Stimulated activated CD4-positive, alpha-beta T cell treated with anti-CD3 and anti-CD28 coated beads, Interleukin-12 subunit alpha, Interleukin-12 subunit beta, amount 100 ng/mL, for 24 hours (primary cell): ENCODE measurements at regions not wholly inside any gene's neighbourhood (a gene's known extent, or its start where the extent isn't known, plus 50 kb on each side); places are given as distances from the start of the nearest gene placed in this dataset.
"Not testable (repeated sequence)": the region's sequence is repeated elsewhere in the genome, so short reads cannot be mapped to it uniquely, and the experiment has no call there.

Experiments
- DNase-seq, 2 experiments: peaks; one replicate each; pipeline ENCODE4 v3.0.0-alpha.2; 2020; ENCODE audit warnings: low read depth in 2 of 2

- no peak for DNase-seq
These were observed 118.6 kb upstream of the CARD11 start for GRCh38 chr7:3162289-3162688.

GRCh38 chr7:3162798-3163197 lies 119.1 kb upstream of the CARD11 start:
- not testable (repeated sequence) for DNase-seq

- no peak for DNase-seq
These were observed 120.7 kb upstream of the CARD11 start for GRCh38 chr7:3164380-3164792.

- DNase-seq: no peak
These were observed 122.3 kb upstream of the CARD11 start for GRCh38 chr7:3165681-3166580.

GRCh38 chr7:3167551-3167950 lies 123.9 kb upstream of the CARD11 start:
- DNase-seq: no peak

GRCh38 chr7:3168370-3168769 lies 124.7 kb upstream of the CARD11 start:
- no peak for DNase-seq

GRCh38 chr7:3168869-3169268 lies 125.2 kb upstream of the CARD11 start:
- no peak for DNase-seq

GRCh38 chr7:3172768-3173280 lies 128.2 kb upstream of the SDK1 start:
- no peak for DNase-seq

- no peak for DNase-seq
These were observed 126.4 kb upstream of the SDK1 start for GRCh38 chr7:3174515-3175284.

- DNase-seq: no peak
These were observed 125.7 kb upstream of the SDK1 start for GRCh38 chr7:3175285-3175902.

- no peak for DNase-seq
These were observed 124.7 kb upstream of the SDK1 start for GRCh38 chr7:3176112-3177000.

GRCh38 chr7:3177271-3177670 lies 123.8 kb upstream of the SDK1 start:
- DNase-seq: no peak

- no peak for DNase-seq
These were observed 121.6 kb upstream of the SDK1 start for GRCh38 chr7:3179456-3179855.

- no peak for DNase-seq
These were observed 120.4 kb upstream of the SDK1 start for GRCh38 chr7:3180604-3181003.

- DNase-seq: not testable (repeated sequence)
These were observed 119.0 kb upstream of the SDK1 start for GRCh38 chr7:3182055-3182454.

- DNase-seq: no peak
These were observed 113.5 kb upstream of the SDK1 start for GRCh38 chr7:3187444-3188040.

- no peak for DNase-seq
These were observed 112.1 kb upstream of the SDK1 start for GRCh38 chr7:3188946-3189345.

GRCh38 chr7:3191548-3191947 lies 109.5 kb upstream of the SDK1 start:
- DNase-seq: no peak

- no peak for DNase-seq
These were observed 108.4 kb upstream of the SDK1 start for GRCh38 chr7:3192669-3193068.

- DNase-seq: no peak
These were observed 107.5 kb upstream of the SDK1 start for GRCh38 chr7:3193379-3194120.
